Pancreas (tissue), 10 donors: ENCODE measurements at regions not wholly inside any gene's neighbourhood (a gene's known extent, or its start where the extent isn't known, plus 50 kb on each side); places are given as distances from the start of the nearest gene placed in this dataset.
"Not testable (repeated sequence)": the region's sequence is repeated elsewhere in the genome, so short reads cannot be mapped to it uniquely, and the experiment has no call there.

Experiments used
- ATAC-seq, 4 donors: fragments of 200-7000 bp; cut with Tn5 transposase; one replicate each; pipeline versions ENCODE4 v1.8.0 to v1.9.1; 2020; ENCODE audit warnings: mild to moderate bottlenecking in 4 of 4, moderate library complexity in 4 of 4
- DNase-seq, 6 donors: peaks; one replicate each; pipeline ENCODE4 v3.0.0-alpha.2; 2020
- FAIRE-seq: peaks from 2 replicates; lab custom pipeline; 2012; peaks lifted over from hg19 to GRCh38; lab: Jason Lieb, UNC
- H3K27ac ChIP-seq, 4 donors: fragments of 200-600 bp; sonication (generic); 1 replicate in 3 of 4; 2 replicates in 1 of 4; pipeline versions ENCODE4 v1.5.0 to v1.8.0; 2020
- H3K27me3 ChIP-seq, 4 donors: fragments of 200-600 bp; one replicate each; pipeline ENCODE4 v1.8.0; 2021
- H3K36me3 ChIP-seq, 3 donors: fragments of 200-600 bp; sonication (generic) in 1 of 3; one replicate each; pipeline versions ENCODE4 v1.5.0 to v1.8.0; 2020 to 2021
- H3K4me1 ChIP-seq, 3 donors: fragments of 200-600 bp; one replicate each; pipeline ENCODE4 v1.8.0; 2021
- H3K4me3 ChIP-seq, 4 donors: fragments of 200-600 bp; sonication (generic) in 2 of 4; one replicate each; pipeline versions ENCODE4 v1.5.0 to v1.8.0; 2020 to 2021
- H3K9me3 ChIP-seq, 4 donors: fragments of 200-600 bp; one replicate each; pipeline ENCODE4 v1.8.0; 2021
- CTCF ChIP-seq, 4 donors: fragments of 200-600 bp; sonication (generic) in 3 of 4; IDR thresholded peaks; one replicate each; pipeline versions ENCODE4 v1.5.0 to v1.8.0; 2021; ENCODE audit warnings: antibody characterized with exemption in 4 of 4
- WGBS, 2 donors: extraction: QIAGEN DNeasy Blood & Tissue Kit; methylation state at CpG; one replicate each; pipeline ENCODE4 v1.1.7; 2013; 5-methylcytosine and 5-hydroxymethylcytosine counted together
- intact Hi-C, 3 donors: fragments of 100-400 bp; cut with DNase I; formaldehyde crosslinking; loops; one replicate each; pipeline versions ENCODE4 v1.11.1 to v1.14.2; 2022
- donor health status: healthy with polysubstance abuse.
- donor health status: DM: no; HTN: no; CAD: no; lungs with moderate emphysema.
- donor health status: DM: no; HTN: no; CAD: no.
- donor health status: control.
- donor health status: control.
- donor health status: Bipolar disorder and iron deficiency.
- donor health status: DM: yes; HTN: yes; CAD: no.
- donor health status: DM: no; HTN: no; CAD: no.
- donor health status: DM: no; HTN: no; CAD: no.
- donor health status: DM: yes; HTN: yes; CAD: no.

DNA sequence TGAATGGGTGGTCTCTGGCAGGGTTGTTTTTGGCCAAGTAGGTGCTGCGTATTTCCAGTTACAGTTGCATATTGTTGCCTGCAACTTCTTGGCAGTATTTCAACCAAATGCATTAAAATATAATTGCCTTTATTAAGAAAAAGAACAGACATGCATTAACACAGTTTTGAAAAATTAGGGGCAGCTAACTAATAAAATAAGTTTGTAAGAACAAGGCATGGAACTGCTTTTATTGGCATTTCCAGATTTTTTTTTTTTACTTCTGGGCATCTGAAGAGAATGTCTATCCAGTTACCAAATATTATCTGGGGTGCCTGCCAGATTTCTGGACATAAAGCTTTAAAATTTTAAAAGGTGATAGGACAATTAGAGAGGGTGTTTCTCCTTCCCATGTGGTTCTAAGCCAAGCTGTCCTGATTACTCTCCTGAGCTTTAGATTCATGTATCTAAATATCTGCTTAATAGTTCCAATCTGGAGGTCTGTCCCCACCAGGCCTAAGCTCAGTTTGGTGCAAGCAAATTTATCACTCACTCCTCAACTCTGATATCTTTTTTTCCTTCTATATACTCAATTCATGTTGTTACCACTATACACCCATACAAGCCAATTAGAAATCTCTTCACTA, 553.3 kb upstream of the USP24 start:
- H3K4me3 ChIP-seq: no peak overlapping the region
- no peak for TF ChIP-seq CTCF (IDR thresholded peaks at IDR 0.05)
- no peaks in the 10 kb centered on the region for H3K27me3 ChIP-seq
- no peaks in the 10 kb centered on the region for H3K36me3 ChIP-seq
- FAIRE-seq (no peak), ATAC-seq (no peak), DNase-seq (no peak)
- H3K4me1 ChIP-seq: peaks cover 0 to 10% (median 4%) of the 10 kb centered on the region in 3 donors
- intact Hi-C loops: no loop called here
- H3K27ac ChIP-seq: no peak overlapping the region
- H3K9me3 ChIP-seq: no peaks in the 10 kb centered on the region
- 90 to 97% methylated on average over 1 of the region's 1 CpG for WGBS, 2 donors

DNA sequence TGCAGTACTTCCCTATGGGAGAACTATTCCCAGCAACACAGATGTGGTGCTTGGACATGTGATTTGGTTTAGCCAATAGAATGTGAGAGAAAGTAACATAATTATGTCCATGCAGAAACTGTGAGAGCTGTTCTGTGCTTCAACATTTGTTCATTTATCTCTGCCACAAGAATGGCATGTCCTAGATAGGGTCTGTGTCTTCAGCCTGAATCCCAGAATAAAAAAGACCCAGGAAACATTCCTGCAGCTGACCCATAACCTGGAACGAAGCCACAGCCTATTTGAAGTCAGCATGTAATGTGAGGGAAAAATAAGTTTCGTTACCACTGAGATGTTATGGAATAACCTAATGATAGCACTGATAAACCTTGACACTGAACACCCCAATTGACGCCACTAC, 552.0 kb upstream of the USP24 start:
- Histone ChIP-seq H3K27ac (no peak overlapping the region), H3K27me3 (no peaks in the 10 kb centered on the region), H3K4me3 (no peak overlapping the region), H3K36me3 (no peaks in the 10 kb centered on the region), H3K9me3 (no peaks in the 10 kb centered on the region), H3K4me1 (no peaks in the 10 kb centered on the region)
- intact Hi-C loops: no loop called here
- ATAC-seq (no peak), FAIRE-seq (no peak), DNase-seq (no peak)
- 89 to 93% methylated on average over 3 of the region's 3 CpGs for whole genome bisulfite sequencing, 2 donors
- no peak for TF ChIP-seq CTCF (IDR thresholded peaks at IDR 0.05)

DNA sequence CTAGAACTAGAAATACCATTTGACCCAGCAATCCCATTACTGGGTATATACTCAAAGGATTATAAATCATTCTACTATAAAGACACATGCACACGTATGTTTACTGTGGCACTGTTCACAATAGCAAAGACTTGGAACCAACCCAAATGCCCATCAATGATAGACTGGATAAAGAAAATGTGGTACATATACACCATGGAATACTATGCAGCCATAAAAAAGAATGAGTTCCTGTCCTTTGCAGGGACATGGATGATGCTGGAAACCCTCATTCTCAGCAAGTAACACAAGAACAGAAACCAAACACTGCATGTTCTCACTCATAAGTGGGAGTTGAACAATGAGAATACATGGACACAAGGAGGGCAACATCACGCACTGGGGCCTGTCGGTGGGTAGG, 550.3 kb upstream of the USP24 start:
- H3K4me3 ChIP-seq, H3K4me1 ChIP-seq, FAIRE-seq, DNase-seq, H3K27ac ChIP-seq, H3K27me3 ChIP-seq, ATAC-seq, intact Hi-C loops, H3K36me3 ChIP-seq, H3K9me3 ChIP-seq: not testable (repeated sequence)
- 82 to 88% methylated on average over 3 of the region's 3 CpGs for WGBS, 2 donors

DNA sequence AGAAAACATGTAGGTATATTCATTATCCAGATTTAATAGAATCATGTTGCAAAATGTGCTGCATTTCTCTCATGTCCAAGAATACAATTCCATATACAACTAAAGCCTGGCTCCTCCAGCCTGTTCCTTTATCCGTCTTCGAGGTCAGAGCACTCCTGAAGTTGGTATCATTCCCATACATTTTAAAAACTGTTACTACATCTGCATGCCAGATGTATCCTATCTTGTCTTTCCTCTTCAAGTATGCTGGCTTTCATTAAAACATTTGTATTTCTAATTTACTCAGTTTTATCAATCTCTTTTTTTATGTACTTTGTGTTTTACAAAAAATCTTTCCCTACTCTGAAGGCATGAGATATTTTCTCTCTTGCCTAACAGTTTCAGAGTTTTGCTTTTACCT, 536.6 kb upstream of the USP24 start:
- no peak overlapping the region for H3K4me3 ChIP-seq
- no peak for DNase-seq
- no peaks in the 10 kb centered on the region for H3K9me3 ChIP-seq
- H3K36me3 ChIP-seq: no peaks in the 10 kb centered on the region
- no peaks in the 10 kb centered on the region for H3K4me1 ChIP-seq
- WGBS, 2 donors: 86 to 93% methylated on average over 2 of the region's 2 CpGs
- TF ChIP-seq CTCF (IDR thresholded peaks at IDR 0.05): no peak
- no peak for ATAC-seq
- no peaks in the 10 kb centered on the region for H3K27me3 ChIP-seq
- no peak for FAIRE-seq
- no peak overlapping the region for H3K27ac ChIP-seq
- intact Hi-C loops: no loop called here

DNA sequence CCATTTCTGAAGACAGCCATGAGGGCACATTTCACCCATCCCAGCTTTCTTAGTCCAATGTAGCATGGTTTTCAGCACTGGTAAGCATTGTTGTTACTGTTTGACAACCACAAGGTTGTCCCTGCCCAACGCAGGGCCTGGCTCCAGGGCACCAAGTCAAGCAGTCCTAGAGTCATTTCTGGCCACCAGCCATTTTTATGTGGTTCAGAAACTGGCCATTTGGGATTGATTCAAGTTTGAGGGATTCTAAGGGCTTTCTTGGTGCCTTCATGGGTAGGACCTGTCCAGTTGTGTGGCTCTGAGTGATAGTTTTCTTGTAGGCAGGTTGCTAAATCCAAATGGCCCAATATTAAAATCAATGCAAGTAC, 535.4 kb upstream of the USP24 start:
- no peak for TF ChIP-seq CTCF (IDR thresholded peaks at IDR 0.05)
- Histone ChIP-seq H3K4me3 (no peak overlapping the region), H3K36me3 (no peaks in the 10 kb centered on the region), H3K27me3 (no peaks in the 10 kb centered on the region), H3K27ac (no peak overlapping the region), H3K4me1 (no peaks in the 10 kb centered on the region), H3K9me3 (no peaks in the 10 kb centered on the region)
- DNase-seq (no peak), FAIRE-seq (no peak), ATAC-seq (no peak)
- 56 to 67% methylated on average over 1 of the region's 1 CpG for WGBS, 2 donors
- intact Hi-C loops: no loop called here
